Mononuclear cell (primary cell): ENCODE measurements at regions not wholly inside any gene's neighbourhood (a gene's known extent, or its start where the extent isn't known, plus 50 kb on each side); places are given as distances from the start of the nearest gene placed in this dataset.

Experiments
- H3K27me3 ChIP-seq: 2 replicates; pipeline ENCODE4 v1.6.0; 2011; ENCODE audit warnings: low read length, control low read depth; ENCODE audit not compliant: insufficient read depth
- H3K4me1 ChIP-seq: 2 replicates; pipeline ENCODE4 v1.5.1; 2011; ENCODE audit warnings: mild to moderate bottlenecking, low read length, control low read depth; ENCODE audit not compliant: insufficient read depth
- H3K4me3 ChIP-seq: 2 replicates; pipeline ENCODE4 v1.5.1; 2011; ENCODE audit warnings: mild to moderate bottlenecking, low read length, moderate library complexity
- H3K9me3 ChIP-seq: 2 replicates; pipeline ENCODE4 v1.5.1; 2011; ENCODE audit warnings: low read depth, mild to moderate bottlenecking, control low read depth, low read length

DNA sequence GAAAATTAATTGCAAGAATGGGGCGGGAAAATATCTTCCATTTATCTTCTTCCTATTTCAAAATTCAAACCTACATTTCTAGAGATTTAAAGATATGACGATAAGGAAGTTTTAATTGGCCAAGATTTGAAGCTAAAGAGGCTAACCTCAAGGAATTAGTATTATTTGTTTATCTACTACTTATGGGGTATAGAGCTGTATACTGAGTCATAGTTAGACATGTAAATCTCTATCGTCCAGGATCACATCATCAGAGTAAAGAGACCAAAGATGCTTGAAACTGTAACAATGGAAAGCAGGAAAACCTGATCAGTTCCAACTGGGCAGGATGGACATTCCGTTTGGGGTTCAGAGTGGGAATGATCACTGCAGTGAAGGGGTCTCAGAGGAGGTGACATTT lies 95.2 kb upstream of the KLF7 start:
- H3K27me3 ChIP-seq: no peaks in the 10 kb centered on the region
- no peaks in the 10 kb centered on the region for H3K9me3 ChIP-seq
- H3K4me1 ChIP-seq: peaks cover 36% of the 10 kb centered on the region
- H3K4me3 ChIP-seq: no peak overlapping the region

DNA sequence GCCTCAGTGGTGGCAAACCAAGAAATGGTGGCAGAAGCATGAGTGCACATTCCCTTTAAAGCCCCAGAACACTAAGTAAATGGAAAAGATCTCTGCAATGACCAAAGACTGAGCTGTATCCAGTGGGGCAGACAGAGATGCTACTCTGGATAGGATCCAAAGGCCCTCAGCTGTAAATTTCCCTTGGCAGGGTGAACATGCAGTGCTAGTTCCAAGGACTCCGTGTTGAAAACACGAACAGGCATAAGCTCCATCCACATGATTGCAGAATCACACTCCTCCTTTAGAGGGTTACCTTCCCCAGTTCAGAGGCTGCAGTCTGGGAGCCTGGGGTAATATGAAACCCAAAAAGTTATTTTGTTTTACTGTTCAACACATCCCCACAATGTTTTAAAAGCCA lies 98.6 kb upstream of the KLF7 start:
- H3K27me3 ChIP-seq: no peaks in the 10 kb centered on the region

DNA sequence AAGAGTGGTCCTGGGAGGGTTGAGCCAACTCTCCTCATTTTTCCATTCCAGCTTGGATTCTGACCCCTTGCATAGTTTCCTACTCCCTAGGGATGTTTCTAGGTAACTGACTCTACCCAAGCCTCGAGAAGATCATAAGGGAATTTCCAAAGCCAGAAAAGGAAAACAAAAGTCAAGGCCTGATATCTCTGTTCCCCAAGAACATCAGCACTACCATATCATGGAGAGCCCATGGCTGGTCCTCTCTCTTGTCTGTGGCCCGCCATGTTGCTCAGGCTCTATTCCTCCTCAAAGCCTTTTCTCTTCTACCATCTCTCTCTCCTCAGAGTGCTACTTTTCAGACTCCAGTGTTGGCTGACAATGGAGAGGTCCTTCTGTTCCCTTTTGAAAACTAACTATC lies 99.6 kb upstream of the KLF7 start:
- no peak overlapping the region for H3K4me3 ChIP-seq
- H3K9me3 ChIP-seq: no peaks in the 10 kb centered on the region
- peaks cover 15% of the 10 kb centered on the region for H3K4me1 ChIP-seq
- no peaks in the 10 kb centered on the region for H3K27me3 ChIP-seq

More for the DNA sequence above, 98.6 kb upstream of the KLF7 start:
- peaks cover 15% of the 10 kb centered on the region for H3K4me1 ChIP-seq
- no peaks in the 10 kb centered on the region for H3K9me3 ChIP-seq
- no peak overlapping the region for H3K4me3 ChIP-seq

DNA sequence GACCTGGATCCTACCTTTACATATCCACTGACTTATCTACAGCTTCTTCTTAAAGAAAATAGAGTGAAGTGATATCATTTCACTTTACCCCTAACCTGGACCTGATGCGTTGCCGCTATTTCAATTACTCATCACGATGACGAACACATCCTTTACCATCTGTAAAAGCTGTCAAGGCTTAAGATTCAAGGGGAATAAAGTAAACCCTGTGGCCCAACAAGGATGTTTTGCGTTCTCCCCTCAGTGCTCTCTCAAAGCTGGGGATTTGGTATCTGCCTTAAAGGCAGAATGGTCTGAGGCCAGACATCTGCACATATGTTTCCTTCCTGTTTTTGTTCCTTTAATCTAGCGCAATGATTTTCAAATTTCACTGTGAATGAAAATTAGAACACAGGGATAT lies 100.1 kb upstream of the KLF7 start:
- peaks cover 15% of the 10 kb centered on the region for H3K4me1 ChIP-seq
- H3K4me3 ChIP-seq: no peak overlapping the region
- no peaks in the 10 kb centered on the region for H3K27me3 ChIP-seq
- H3K9me3 ChIP-seq: no peaks in the 10 kb centered on the region

DNA sequence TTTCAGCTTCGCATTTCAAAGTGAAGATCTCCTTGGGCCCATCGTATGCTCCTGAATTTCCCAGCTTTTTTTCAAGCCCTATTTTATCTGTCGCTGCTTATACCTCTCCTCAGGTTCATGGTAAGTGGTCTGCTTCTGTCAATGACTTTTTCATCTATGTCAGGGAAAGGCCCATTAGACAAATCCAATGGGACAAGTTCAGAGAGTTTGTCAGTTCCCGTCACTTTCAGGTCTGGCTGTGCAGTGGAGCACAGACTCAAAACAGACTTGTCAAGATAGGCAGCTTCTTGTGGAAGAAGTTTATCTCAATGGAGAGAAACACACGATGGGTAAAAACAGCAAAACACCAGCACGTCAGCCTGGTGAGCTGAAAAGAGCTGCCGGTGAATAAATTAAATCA lies 100.9 kb upstream of the KLF7 start:
- Histone ChIP-seq H3K4me1 (peaks cover 15% of the 10 kb centered on the region), H3K27me3 (no peaks in the 10 kb centered on the region), H3K9me3 (no peaks in the 10 kb centered on the region), H3K4me3 (no peak overlapping the region)

DNA sequence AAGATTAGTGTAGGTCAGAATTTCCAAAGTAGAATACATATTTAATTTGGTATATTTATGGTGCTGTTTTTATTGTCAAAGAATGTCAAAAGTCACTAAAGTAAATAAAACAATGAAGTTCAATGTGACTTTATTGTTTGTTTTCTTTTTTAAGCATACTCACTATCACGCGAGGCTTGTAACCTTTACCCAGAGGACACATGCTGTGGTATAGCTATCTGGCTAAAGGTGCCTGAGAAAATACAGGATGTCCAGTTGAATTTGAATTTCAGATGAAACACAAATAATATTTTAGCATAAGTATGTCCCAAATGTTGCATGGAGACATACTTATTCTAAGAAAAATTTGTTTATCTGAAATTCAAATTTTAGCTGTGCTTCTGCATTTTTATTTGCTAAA lies 103.3 kb upstream of the KLF7 start:
- peaks cover 15% of the 10 kb centered on the region for H3K4me1 ChIP-seq
- H3K27me3 ChIP-seq: no peaks in the 10 kb centered on the region
- H3K4me3 ChIP-seq: no peak overlapping the region
- no peaks in the 10 kb centered on the region for H3K9me3 ChIP-seq

DNA sequence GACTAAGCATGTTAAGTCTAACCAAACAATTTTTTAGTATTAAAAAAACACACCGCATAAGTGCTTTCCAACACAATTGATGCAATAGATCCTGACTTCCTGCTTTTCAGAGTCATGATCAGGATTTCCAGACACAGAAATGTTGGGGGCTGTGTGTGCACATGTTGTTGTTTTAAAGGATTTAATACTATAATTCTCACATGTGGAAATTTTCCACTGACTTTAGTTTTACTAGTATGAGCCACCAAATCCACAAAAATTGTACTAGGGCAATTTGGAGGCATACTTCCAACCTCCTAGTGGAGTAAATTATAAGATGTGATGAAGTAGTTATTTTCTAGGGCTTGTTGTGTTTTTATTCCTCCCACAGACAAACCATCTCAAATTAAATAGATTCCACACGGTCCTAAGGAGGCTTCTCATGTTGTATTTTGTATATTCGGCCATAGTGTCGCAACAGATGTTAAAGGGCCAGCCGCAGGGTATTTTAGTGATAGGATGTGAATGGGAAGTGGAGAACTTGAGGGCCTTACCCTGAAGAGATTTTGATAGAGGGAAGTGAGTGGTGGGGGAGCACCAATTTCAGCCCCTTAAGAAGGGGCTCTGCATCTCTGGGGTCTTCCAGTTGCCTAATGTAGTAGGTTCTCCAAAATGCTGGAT lies 108.9 kb upstream of the KLF7 start:
- no peaks in the 10 kb centered on the region for H3K27me3 ChIP-seq
- H3K4me1 ChIP-seq: peaks cover 10% of the 10 kb centered on the region
- no peak overlapping the region for H3K4me3 ChIP-seq
- H3K9me3 ChIP-seq: no peaks in the 10 kb centered on the region

DNA sequence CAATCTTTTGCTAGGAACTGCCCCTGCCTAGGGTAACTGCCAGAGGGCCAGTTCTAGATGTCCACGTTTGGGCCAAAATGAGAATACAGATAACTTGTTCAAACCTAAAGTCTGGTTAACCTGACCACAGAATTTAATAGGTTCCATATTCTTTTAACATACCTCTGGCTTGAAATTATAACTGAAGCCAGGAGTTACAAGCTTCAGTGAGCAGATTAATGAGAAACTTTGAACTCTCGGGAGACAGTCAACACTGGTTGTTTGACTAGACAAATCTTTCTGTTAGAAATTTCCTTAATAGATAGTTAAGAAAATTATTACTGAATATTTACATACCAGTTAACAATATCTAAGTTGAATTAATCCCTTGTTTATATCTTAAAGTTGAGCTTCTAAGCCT lies 110.0 kb upstream of the KLF7 start:
- no peak overlapping the region for H3K4me3 ChIP-seq
- no peaks in the 10 kb centered on the region for H3K27me3 ChIP-seq
- no peaks in the 10 kb centered on the region for H3K9me3 ChIP-seq
- H3K4me1 ChIP-seq: peaks cover 10% of the 10 kb centered on the region

DNA sequence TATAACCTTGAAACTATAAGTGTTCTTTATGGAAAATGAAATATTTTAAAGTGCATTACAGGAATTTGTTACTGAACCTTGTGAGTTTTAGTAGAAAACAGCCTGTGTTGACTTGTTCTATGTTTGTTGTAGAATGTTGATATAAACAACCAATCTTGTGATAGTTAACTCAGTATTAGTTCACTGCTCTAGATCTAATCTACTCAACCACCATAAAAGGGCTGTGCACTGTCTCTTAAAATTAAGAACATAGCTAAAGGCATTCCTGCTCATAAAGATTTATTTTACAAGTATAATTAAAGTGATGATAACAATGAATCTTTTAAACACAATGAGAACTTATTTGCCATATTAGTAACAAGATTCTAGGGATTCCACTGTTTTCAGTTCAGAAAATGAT lies 110.5 kb upstream of the KLF7 start:
- peaks cover 10% of the 10 kb centered on the region for H3K4me1 ChIP-seq
- H3K9me3 ChIP-seq: no peaks in the 10 kb centered on the region
- no peaks in the 10 kb centered on the region for H3K27me3 ChIP-seq
- no peak overlapping the region for H3K4me3 ChIP-seq

DNA sequence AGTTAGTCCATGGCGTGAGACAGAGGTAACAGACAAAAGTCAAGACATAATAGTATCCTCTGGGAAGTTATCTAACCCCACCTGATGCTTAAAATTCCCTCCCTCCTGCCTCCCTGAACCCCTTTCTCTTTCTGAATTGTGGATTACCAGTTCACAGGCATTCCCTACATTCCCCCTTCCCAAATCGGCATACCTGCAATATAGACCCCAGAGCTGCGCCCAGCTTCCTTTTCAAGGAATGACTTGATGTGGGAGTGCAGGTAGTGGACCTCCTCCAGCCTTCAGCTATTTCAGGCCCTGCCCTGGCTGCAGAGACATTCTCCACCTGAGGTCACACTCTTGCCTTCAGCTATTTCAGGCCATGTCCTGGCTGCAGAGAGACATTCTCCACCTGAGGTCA lies 111.1 kb upstream of the KLF7 start:
- Histone ChIP-seq H3K4me1 (peaks cover 10% of the 10 kb centered on the region), H3K4me3 (no peak overlapping the region), H3K27me3 (no peaks in the 10 kb centered on the region), H3K9me3 (no peaks in the 10 kb centered on the region)

DNA sequence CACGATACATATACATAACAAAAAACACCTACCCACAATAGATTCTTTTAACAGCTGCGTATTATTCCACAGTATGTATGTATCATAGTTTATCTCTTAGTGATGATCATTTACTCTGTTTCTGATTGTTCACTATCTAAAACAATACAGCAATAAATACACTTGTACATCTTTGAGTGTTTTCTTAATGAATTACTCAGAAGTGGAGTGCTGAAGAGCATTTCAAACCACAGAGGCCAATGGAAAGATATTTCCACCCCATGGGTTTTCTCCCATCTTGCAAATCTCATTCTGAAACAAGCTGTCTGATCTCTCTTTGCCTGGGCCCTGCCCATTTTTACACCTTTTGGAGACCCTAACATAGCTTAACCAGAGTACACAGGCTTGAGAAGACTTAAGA lies 113.8 kb upstream of the KLF7 start:
- no peak overlapping the region for H3K4me3 ChIP-seq
- no peaks in the 10 kb centered on the region for H3K27me3 ChIP-seq
- no peaks in the 10 kb centered on the region for H3K9me3 ChIP-seq
- H3K4me1 ChIP-seq: peaks cover 21% of the 10 kb centered on the region

DNA sequence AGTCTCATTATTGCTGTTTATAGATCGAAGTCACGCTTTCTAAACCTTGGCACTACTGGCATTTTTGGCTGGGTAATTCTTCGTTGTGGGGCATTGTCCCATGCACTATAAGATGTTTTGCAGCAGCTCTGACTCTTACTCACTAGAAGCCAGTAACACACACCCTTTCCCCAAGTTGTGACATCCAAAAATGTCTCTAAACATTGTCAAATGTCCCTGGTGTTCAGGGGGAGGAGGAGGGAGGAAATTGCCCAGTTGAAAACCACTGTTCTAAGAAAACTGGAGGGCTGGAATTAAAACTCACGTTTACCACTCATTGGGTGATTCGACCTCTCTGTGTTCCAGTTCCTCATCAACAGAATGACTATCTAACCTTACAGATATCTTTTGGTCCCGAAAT lies 115.7 kb upstream of the KLF7 start:
- H3K4me1 ChIP-seq: peaks cover 13% of the 10 kb centered on the region
- H3K27me3 ChIP-seq: no peaks in the 10 kb centered on the region
- no peaks in the 10 kb centered on the region for H3K9me3 ChIP-seq
- H3K4me3 ChIP-seq: no peak overlapping the region

DNA sequence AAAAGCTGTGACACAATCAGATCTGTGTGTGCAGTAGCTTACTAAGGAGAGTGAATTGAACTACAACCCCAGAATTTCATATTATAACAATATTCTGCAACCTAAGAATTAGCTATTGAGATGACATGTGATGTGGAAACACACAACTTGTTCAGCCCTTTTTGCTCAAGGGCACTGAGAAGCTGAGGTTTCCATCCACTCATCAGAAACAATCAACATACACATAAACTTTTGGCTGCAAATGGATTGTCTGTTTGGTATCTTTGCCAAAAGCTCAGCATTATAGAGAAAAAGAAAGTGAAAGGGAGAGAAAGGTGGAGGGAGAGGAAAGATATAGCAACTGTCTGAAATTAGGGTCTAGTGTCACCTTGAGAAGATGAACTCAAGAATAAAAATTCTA lies 117.2 kb upstream of the KLF7 start:
- peaks cover 13% of the 10 kb centered on the region for H3K4me1 ChIP-seq
- H3K27me3 ChIP-seq: no peaks in the 10 kb centered on the region
- no peaks in the 10 kb centered on the region for H3K9me3 ChIP-seq
- no peak overlapping the region for H3K4me3 ChIP-seq

DNA sequence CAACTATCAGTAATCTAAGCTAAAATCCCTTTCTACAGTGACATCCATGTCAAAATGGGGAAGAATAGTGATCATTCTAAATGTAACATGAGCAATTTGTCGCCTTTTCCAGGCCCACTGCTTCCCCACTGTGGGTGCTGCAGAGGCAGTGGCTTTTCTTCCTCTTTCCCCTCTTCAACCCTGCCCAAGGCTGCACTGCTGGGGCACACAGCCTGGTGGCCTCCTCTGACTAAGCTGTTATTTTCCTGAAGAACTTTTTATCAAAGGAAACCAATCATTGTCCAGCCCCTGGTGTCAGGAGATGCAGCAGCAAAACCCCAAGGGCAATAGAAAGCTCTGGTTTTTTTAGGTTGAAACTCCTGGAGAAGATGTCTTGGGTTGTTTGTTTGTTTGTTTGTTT lies 117.6 kb upstream of the KLF7 start:
- Histone ChIP-seq H3K4me1 (peaks cover 13% of the 10 kb centered on the region), H3K27me3 (no peaks in the 10 kb centered on the region), H3K4me3 (no peak overlapping the region)

DNA sequence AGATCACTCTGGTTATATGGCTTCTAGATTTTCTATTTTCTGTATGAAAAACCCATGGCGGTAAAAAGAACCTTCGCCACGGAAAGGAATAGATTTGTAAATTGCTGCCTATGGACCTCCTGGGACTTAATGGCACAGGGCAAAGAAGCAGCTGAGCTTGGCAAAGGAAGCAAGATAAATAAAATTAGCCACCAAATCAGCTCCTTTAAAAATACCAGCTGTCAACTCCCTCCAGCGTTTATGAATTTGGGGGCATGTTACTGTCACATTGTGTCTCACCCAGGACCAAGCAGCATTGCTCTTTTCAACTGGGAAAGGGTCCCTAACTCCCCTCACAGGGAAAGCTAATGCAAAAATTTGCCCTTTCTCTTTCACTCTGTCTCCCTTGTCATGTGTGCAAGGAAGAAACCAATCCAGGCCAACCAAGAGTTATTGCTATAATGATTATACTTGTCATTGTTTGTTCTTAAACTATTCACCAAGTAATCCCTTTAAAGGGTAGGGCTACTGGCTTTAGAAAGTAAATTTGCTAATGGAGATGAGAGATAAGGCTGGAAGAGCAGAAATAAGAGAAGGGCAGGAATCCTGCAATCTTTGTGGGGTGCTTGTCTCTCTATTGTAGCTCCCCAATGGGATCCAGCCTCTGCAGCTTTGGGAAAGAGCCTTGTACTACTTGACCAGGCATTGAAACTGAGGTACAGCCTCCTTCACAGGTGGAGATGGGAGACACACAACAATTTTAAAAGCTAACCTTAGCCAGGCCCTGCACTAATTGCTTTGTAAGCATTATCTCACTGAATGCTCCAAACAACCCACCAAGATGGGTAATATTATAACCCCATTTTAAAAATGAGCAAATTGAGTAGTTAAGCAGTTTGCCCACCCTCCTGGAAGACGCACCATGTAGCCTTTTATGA lies 119.1 kb upstream of the KLF7 start:
- Histone ChIP-seq H3K9me3 (no peaks in the 10 kb centered on the region), H3K27me3 (no peaks in the 10 kb centered on the region), H3K4me1 (peaks cover 13% of the 10 kb centered on the region), H3K4me3 (no peak overlapping the region)

More for the DNA sequence above, 117.6 kb upstream of the KLF7 start:
- no peaks in the 10 kb centered on the region for H3K9me3 ChIP-seq

DNA sequence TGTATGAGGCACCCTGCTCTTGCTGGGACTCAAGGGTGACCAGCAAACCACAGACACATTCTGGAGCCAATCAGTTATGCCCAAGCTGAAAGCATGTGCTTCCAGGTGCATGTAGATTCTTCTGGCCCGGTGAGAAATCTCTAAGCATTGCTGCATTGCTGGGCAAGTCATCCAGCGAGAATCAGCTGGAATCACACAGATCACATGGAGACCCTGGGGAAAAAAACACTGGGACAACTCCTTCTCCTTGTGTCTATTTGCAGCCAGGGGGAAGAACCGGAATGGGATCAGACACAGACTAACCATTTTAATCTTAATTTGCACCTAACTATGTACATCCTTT lies 119.7 kb upstream of the KLF7 start:
- Histone ChIP-seq H3K27me3 (no peaks in the 10 kb centered on the region), H3K4me3 (no peak overlapping the region)

More for the DNA sequence above, 119.7 kb upstream of the KLF7 start:
- H3K9me3 ChIP-seq: no peaks in the 10 kb centered on the region
- peaks cover 13% of the 10 kb centered on the region for H3K4me1 ChIP-seq
